Ecto neural progenitor cell (in vitro differentiated cells): ENCODE measurements at regions not wholly inside any gene's neighbourhood (a gene's known extent, or its start where the extent isn't known, plus 50 kb on each side); places are given as distances from the start of the nearest gene placed in this dataset.
"Not testable (repeated sequence)": the region's sequence is repeated elsewhere in the genome, so short reads cannot be mapped to it uniquely, and the experiment has no call there.

Source experiments
- DNase-seq: peaks from one replicate; pipeline ENCODE4 v3.0.0-alpha.2; 2018; ENCODE audit warnings: low spot score

DNA sequence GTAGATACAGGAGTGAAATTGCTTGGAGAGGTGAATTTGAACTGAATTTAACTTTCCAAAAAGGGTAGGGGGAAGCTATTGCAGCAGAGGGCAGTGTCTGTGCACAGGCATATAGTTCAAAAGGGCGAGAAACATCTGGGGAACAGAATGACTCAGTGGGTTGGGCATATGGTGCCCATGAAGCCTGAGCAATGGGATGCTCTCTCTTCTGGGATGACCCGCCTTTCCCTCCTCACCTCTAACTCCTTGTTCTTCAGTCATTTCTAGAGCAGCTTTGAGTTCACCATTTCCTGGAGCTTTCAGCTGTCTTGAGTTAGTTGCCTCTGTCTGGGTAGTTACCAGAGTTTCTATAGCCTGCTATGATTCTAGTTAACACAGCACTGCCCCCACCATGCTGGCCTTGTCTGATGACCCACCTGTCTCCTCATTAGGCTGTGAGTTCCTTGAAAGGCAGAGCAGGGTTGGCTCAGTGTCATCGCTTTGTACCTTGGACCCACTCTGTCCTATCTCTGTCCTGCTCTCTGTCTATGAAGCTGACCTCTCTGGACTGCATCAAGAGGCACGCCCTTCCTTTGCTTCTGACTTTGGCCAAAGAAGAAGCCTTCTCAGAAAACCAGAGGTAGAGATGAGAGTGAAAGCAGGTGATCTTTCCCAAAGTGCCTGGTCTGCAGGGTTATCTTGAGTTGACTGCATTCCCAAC, 299.6 kb upstream of the KLF4 start:
- DNase-seq: no peak

DNA sequence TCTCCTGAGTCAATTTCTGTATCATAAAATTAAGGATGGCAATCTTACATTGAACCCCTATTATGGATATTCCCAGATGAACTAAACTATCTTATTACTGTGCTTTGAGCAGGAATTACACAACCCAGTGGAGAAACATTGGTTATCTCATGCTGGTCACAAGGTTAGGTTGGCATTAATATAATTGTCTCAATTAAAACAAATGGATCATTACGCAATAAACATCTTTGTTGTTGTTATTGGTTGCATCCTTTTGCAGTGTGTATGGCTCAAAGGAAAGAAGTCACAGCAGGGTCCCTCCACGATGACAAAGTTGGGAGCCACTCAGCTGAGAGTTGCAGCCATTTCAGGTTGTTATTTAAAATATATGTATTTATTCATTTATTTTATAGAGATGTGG, 297.0 kb upstream of the KLF4 start:
- DNase-seq: no peak

DNA sequence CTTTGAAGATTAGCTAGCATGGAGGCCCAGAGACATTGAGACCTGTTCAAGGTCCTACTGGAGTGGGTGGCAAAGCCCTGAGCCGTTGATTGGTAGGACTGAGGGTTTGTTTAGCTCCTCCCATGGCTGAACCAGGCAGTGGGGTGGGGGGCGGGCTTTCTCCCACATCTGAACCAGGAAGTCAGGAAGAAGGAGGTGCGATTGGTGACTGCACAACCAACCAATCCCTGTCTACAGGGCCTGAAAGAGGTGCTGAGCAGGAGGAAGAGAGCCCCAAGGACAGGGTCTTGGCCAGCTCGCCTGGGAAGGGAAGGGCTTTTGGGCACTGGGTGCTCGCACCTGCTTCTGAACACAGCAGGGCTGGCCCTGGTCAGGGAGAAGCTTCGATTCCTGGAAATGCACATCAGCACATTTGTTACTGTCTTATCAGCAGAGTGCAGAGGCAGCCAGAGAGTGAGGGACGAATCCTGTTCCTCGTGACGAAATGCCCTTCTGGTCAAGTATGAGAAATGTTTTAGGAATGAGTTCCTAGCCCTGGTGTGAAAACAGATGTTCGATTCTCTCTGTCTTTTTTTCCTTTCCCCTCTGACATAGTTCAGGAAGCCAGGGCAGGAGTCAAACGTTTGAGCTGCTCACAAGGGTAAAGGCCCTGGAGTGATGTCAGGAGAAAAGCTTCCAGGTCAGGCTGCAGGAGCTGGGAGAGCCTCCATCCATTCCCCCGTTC, 294.8 kb upstream of the KLF4 start:
- DNase-seq: no peak

DNA sequence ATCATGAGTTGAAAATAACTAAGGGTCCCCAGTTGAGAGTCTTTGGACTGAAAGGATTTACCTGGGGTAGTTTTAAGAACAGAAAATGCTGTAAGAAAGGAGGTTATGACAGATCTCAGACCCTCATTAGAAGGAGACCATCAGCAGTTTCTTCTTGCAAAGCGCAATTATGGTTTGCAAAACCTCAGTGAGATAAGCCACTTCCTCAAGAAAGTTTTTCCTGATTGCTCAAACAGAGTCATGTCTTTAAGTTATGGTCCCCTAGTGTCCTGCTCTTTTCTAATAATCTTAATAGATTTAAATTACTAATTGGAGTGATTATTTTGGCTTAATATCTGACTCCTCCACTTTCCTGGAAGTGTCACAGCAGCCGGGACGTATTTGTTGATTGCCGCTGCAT, 293.2 kb upstream of the KLF4 start:
- no peak for DNase-seq

DNA sequence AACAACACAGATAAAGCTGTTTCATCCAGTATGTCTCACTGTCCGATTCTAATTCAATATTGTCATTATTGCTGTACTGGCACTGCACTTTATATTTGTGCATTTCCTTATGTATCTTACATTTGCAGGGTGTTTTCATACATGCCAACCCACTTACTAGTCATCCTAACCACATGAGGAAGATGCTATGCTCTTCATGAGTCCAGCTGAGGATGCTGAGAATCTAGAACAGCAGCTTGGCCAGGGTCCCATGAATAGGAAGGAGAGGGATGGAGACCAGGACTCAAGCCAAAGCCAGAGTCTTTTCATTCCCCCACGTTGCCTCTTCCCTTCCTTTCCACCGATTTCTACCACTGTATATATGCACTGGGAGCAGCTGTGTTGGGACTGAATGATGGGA, 292.8 kb upstream of the KLF4 start:
- DNase-seq: no peak

DNA sequence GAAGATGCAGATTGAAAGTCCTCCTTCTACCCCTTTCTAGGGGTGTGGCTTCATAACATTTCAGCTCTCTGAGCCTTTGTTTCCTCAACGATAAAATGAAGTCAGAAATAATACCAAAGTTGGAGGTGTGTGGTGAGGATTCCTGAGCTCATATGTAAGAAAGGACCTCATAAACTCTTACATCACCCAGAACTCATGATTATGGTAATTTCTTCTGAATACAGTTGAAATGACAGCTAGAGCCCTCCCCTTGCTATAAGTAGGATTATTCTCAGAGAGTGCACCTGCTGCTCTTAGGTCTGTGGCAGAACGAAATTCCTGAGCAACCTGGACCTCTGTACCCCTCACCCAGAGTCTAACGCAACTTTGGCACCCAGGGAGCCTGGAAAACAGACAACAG, 291.4 kb upstream of the KLF4 start:
- no peak for DNase-seq

DNA sequence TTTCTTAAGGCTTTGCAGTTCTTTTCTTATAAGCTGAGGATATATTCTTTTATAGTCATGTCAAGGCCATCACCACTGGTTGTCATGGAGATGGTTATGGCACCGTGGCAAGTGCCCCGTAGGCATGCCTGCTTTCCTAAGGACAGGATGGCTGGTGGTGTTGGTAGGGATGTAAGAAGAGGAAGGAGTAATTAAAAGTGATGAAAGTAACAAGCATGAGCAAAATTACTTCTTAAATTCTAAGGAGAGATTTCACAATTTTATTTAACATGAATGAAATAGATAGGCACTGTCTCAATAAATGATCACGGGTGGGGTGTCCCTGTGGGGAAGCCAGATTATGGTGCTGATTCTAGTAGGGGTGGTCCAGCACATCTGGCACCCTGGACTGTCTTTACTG, 290.2 kb upstream of the KLF4 start:
- no peak for DNase-seq

DNA sequence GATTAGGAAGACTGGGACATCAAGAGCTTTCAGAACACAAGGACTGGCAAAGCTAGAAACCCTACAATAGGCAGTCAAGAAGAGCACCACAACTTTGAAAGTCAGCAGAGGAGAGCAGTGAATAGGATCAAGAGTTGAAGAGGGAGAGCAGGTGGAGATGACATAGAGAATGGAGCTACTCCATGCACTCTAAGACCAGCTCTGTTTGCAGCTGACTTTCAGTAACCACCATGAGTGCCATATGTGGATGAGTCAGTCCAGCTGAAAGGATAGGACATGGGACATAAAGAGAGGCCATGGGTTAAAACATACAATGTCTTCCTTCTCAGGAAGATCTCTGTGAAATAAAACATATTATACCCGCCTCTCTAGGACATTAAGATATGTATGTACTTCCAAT, 289.1 kb upstream of the KLF4 start:
- no peak for DNase-seq

DNA sequence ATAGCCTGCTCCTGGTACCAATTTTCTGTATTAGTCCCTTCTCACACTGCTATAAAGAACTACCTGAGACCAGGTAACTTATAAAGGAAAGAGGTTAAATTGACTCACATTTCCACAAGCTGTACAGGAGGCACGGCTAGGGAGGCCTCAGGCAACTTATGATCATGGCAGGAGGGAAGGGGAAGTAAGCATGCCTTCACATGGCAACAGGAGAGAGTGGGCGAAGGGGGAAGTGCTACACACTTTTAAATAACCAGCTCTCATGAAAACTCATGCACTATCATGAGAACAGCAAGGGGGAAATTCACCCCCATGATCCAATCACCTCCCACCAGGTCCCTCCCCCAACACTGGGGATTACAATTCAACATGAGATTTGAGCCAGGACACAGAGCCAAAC, 284.5 kb upstream of the KLF4 start:
- DNase-seq: not testable (repeated sequence)

DNA sequence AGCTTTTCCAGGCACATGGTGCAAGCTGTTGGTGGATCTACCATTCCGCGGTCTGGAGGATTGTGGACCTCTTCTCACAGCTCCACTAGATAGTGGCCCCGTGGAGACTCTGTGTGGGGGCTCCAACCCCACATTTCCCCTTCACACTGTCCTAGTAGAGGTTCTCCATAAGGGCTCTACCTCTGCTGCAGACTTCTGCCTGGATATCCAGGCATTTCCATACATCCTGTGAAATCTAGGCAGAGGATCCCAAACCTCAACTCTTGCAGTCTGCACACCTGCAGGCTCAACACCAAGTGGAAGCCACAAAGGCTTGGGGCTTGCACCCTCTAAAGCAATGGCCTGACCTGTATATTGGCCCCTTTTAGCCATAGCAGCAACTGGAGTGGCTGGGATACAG, 283.4 kb upstream of the KLF4 start:
- no peak for DNase-seq

DNA sequence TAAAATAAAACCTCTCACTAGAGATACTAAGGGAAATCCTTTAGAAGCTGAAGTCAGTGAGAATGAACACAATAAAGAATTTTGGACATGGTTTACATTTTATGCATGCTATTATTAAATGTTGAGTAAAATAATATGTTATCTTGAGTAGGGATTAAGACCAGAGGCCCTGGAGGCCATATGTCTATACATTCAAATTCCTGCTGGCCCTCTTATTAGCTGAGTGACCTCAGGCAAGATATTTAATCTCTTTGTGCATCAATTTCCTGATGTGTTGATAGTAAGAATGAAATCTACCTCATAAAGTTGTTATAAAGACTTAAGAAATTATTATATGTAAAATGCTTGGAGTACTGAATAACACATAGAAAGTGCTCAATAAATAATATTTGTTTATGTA, 281.1 kb upstream of the KLF4 start:
- no peak for DNase-seq

DNA sequence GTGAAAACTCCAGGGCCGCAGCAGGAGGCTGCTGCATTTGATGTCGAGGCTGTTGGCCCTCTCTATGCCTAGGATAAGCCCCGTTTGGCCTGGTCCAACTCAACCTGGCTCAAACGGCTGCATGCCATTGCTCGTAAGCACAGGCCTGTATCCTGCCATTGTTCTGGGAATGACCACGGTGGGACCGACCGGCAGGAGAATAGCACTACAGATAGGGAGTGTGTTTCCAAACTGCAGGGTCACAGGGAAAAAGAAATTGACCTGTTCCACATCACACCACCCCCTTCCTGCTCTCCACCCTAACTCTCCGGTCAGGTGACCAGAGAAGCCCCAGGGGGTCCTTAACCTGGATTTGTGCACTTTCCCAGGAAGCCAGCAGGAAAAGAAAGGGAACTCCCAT, 278.7 kb upstream of the KLF4 start:
- DNase-seq: no peak

DNA sequence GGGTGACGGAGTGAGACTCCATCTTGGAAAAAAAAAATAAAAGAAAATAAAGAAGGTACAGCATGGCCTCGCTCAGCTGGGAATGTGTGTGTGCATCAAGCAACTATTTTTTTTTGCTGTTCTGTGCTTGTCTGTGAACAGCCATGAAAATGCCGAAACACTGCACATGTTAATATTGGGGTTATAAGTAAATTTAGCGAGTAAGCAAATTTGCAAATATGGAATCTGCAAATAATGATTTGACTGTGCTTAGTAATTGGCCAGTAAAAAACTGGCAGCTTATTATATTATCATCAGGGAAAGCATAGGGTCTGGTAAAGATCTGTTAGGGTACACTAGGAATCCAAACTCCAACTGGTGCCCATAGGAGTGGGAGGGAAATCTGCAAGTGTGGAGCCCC, 278.1 kb upstream of the KLF4 start:
- DNase-seq: no peak

DNA sequence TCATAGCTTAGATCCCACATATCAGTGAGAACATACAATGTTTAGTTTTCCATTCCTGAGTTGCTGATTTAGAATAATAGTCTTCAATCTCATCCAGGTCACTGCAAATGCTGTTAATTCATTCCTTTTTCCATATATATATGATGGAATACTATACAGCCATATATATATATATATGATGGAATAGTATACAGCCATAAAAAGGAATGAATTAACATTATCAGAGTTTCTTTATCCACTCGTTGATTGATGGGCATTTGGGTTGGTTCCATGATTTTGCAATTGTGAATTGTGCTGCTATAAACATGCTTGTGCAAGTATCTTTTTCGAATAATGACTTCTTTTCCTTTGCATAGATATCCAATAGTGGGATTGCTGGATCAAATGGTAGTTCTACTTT, 273.9 kb upstream of the KLF4 start:
- DNase-seq: not testable (repeated sequence)

DNA sequence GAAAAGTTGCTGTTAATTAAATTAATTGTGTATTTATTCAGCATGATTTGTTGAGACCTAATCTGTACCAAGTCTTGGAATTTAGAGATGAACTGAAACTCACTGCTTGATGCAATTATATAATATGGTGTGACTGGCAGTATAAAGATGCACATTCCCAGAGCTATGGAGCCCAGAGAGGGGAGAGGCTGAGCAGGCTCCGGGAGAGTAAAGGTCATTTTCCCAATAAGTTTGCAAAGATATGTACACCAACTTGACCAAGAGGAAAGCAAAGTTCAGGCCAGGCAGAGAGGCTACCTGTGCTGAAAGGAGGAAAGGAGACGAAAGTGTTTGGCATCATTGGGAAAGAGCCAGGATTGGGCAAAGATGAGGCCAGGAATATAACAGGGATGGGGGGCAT, 271.7 kb upstream of the KLF4 start:
- DNase-seq: no peak

DNA sequence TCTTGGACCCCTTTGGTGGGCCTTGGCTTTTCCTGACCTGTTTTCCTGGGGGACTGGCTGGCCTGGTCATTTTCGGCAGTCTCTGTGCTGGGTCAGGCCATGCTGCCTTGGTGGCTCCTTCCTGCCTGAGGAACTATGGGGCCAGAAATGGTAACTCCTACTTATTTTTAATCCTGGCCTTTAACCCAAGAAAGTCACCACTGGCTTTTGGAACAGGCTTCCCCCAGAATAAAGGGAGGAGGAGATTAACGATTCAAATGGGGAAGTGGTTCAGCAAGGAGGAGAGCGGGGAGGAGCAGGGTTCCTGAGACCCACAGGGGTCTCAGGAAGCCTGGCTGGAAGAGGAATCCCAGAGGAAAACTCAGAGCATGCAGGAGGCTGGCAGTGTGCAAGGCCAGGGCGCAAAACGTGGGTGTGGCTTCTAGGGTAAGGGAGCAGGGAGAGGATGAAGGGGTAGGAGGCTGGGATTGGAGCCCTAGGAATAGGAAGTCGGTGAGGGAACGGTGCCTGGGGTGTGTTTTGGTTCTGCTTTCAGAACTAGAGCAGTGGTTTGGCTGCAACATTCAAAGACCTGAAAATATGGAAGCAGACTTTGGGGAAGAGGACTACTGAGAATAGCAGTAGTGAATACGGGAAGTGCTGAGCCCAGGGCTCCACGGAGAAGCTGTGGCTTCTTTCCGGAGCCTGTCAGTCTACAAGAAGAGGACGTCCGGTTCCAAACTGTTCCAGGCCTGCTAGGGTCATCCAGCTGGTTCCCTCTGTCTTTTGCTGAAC, 271.1 kb upstream of the KLF4 start:
- no peak for DNase-seq

DNA sequence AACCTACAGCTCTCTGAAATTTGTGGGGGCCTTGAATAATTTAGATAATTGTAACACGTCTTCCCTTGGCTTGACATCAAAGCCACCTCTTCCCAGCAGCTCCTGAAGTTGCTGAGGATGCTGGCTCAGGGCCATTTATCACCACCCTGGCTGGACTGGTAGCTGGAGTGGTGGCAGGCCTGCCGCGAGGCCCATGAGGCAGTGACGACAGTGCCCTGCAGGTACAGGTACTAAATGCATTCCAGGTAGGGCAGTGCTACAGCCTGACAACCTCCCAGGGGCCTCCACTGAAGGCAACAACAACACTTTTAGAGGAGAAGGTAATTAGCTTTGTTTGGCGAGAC, 270.2 kb upstream of the KLF4 start:
- no peak for DNase-seq

DNA sequence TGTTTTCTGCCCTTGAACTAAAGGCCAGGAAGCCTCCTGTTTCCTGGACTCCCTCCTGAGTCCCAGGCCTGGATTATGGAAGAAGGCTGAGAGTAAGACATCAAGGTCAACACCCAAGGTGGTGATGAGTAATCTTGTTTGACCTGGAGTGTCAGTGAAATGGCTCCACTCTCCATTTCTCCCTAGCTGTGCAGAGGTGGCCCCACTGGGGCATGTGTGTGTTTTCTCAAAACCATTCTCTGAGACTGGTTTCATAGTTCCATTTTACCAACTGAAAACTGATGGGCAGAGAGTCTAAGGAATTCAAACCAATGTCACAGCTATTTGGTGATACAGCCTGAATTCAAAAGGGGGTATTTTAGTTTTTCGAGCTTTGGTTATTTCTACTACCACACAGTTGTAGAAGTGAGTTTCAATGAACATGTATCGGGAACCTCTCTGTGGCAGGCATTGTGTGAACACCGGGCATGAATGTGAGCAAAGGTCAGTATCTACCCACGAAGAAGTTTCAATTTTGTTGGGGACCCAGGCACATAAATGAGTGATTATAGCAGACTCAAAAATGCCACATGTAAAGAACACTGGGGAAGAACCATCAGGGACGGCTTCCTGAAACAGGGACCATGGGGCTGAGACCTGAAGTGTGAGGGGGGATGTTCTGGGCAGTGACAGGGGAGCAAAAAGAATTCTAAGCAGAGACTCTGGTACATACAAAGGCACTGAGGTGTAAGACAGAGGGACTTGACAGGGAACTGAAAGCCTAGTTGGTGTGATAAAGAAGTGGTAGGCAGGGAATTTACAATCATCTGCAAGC, 269.6 kb upstream of the KLF4 start:
- DNase-seq: no peak

DNA sequence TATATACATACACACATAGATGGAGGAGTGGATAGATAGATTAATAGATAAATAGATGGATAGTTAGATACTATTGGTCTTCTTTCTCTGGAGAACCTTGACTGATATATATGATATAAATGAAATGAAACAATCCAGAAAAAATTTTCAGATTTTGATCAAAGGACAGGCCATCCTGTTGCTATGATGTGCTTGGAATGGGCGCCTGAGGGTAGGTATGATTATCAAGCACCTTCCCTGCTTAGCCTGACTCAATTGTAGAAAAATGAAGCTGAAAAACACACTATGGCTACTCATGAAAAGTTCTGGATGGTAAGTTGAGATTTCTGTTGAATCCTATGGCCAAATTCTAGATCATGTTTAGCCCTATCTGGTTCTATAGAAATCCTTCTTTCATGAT, 266.5 kb upstream of the KLF4 start:
- DNase-seq: no peak

DNA sequence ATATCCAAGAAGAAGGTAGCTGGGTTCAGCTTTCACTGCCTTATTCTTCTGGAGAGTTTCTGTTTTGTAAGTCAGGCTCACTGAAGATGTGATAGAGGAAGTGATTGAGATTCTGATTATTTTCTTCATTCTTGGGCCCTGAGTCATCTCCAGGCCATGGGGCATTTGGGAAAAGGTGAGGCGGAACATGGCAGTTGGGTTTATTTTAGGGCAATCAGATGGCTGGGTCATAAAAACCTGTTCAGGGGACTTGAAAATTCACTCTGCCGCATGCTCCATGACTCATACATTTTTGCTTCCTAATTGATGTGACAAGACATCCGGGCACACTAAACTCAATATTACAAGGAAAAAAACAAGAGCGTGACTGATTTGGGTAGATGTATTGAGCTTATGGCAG, 265.7 kb upstream of the KLF4 start:
- no peak for DNase-seq

DNA sequence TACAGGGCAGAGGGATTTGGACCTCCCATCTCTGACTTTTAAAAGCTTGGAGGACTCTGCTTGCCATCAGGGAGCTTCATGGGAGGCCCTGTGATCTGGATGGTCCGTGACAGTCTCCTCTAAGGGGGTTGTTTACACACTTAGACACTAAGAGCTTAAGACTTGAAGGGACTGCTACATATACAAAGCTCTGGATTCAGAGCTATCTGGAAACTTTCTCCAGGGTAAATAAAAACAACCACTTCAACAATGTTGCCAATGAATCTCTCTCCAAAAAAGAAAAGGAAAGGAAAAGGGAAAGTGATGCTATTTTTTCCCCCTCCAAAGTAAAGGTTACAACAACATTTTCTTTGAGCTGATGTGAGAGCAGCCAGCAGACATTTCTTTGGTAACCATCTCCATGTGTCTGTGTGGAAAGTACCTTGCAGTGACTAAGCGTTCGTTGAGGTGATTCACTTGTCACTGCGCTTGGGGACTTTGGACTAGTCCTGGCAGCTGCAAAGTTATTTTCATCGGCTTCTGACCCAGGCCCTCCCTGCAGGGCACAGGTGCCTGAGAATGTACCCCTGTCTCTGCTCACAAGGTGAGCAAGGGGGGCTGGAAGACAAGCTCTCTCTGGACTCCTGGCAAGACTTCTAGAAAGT, 262.1 kb upstream of the KLF4 start:
- DNase-seq: no peak
